Urinary bladder (tissue), 3 donors: ENCODE measurements at regions not wholly inside any gene's neighbourhood (a gene's known extent, or its start where the extent isn't known, plus 50 kb on each side); places are given as distances from the start of the nearest gene placed in this dataset.

Experiments used
- DNase-seq: peaks from one replicate; pipeline ENCODE4 v3.0.0-alpha.2; 2015; ENCODE audit errors: extremely low spot score
- H3K27ac ChIP-seq: one replicate; pipeline ENCODE4 v1.5.1; 2013; ENCODE audit warnings: low read depth, mild to moderate bottlenecking, moderate library complexity
- H3K36me3 ChIP-seq: one replicate; pipeline ENCODE4 v1.6.1; 2013; ENCODE audit warnings: mild to moderate bottlenecking, moderate library complexity; ENCODE audit not compliant: insufficient read depth
- H3K4me1 ChIP-seq: one replicate; pipeline ENCODE4 v1.6.1; 2013; ENCODE audit warnings: mild to moderate bottlenecking, moderate library complexity; ENCODE audit not compliant: insufficient read depth
- H3K4me3 ChIP-seq: one replicate; pipeline ENCODE4 v1.5.1; 2013; ENCODE audit warnings: low read depth, low read length
- WGBS: extraction: QIAGEN DNeasy Blood & Tissue Kit; methylation state at CpG from one replicate; pipeline ENCODE4 v1.1.7; 2013; 5-methylcytosine and 5-hydroxymethylcytosine counted together
- donor health status: healthy with polysubstance abuse.
- donor health status: healthy.

DNA sequence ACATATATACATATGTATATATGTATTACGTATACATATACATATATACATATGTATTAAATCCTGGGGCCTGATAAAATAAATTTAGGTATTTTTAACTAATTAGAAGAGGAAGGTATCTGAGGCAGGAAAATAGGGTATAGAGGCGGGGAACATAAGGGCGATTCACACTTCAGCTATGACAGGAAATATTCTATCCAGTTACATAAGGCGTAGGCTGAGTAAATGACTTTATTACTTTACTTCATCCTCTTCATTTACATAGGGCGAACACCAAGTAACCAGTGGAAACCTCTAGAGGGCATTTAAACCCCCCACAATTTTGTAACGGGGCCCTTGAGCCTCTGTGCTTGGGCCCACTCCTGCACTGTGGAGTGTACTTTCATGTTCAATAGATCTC, 167.5 kb downstream of the SOCS6 start:
- H3K4me1 ChIP-seq = no peaks in the 10 kb centered on the region
- 88% methylated on average over 6 of the region's 6 CpGs for WGBS
- no peaks in the 10 kb centered on the region for H3K36me3 ChIP-seq
- DNase-seq = no peak
- H3K4me3 ChIP-seq = no peak overlapping the region
- no peak overlapping the region for H3K27ac ChIP-seq

- Histone ChIP-seq H3K36me3 (no peaks in the 10 kb centered on the region), H3K4me1 (no peaks in the 10 kb centered on the region), H3K27ac (no peak overlapping the region), H3K4me3 (no peak overlapping the region)
- WGBS = 84% methylated on average over 2 of the region's 2 CpGs
- DNase-seq = no peak
Observed at GRCh38 chr18:70455731-70456130, 166.9 kb downstream of the SOCS6 start.

DNA sequence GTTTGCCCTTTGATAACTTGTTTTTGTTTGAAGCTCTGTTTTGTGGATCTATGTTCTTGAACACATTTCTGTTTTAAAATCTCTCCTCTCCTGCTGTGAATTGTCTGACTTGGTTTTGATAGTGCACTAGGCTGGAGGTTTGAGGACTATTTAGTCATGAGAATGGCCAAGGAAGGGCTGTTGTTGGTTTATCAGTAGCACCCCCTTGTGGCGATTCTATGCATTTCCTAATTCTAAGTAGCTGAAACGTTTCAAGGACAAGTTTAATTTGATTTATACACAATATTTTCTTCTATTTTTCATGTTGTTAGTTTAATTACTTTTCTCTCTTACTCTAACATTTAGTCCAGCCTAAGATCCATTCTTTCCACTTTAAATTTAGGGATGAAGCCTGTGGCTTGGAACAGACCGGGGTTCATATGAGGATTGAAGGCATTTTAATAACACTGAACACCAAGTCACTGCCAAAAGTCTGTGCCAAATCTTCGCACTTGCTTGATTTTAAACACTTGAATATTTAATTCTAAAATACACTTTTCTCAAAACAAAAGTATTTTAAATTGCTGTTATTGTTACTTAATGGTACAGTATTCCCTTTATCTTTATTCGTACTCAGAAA, 166.0 kb downstream of the SOCS6 start:
- Histone ChIP-seq H3K36me3 (no peaks in the 10 kb centered on the region), H3K27ac (no peak overlapping the region), H3K4me1 (no peaks in the 10 kb centered on the region), H3K4me3 (no peak overlapping the region)
- 32% methylated on average over 5 of the region's 5 CpGs for whole genome bisulfite sequencing
- peak; percentile 5 for DNase-seq

- no peaks in the 10 kb centered on the region for H3K4me1 ChIP-seq
- WGBS = 63% methylated on average over 12 of the region's 12 CpGs
- no peak overlapping the region for H3K27ac ChIP-seq
- DNase-seq = no peak
- H3K4me3 ChIP-seq = no peak overlapping the region
- no peaks in the 10 kb centered on the region for H3K36me3 ChIP-seq
Observed at GRCh38 chr18:70453058-70453775, 164.4 kb downstream of the SOCS6 start.

GRCh38 chr18:70452501-70452900, 163.7 kb downstream of the SOCS6 start:
- no peak overlapping the region for H3K27ac ChIP-seq
- no peaks in the 10 kb centered on the region for H3K4me1 ChIP-seq
- no peak overlapping the region for H3K4me3 ChIP-seq
- no peaks in the 10 kb centered on the region for H3K36me3 ChIP-seq
- WGBS = 73% methylated on average over 14 of the region's 14 CpGs
- no peak for DNase-seq

GRCh38 chr18:70450426-70451253, 161.8 kb downstream of the SOCS6 start:
- no peaks in the 10 kb centered on the region for H3K4me1 ChIP-seq
- no peaks in the 10 kb centered on the region for H3K36me3 ChIP-seq
- no peak for DNase-seq
- no peak overlapping the region for H3K27ac ChIP-seq
- no peak overlapping the region for H3K4me3 ChIP-seq
- WGBS = 40% methylated on average over 2 of the region's 2 CpGs

DNA sequence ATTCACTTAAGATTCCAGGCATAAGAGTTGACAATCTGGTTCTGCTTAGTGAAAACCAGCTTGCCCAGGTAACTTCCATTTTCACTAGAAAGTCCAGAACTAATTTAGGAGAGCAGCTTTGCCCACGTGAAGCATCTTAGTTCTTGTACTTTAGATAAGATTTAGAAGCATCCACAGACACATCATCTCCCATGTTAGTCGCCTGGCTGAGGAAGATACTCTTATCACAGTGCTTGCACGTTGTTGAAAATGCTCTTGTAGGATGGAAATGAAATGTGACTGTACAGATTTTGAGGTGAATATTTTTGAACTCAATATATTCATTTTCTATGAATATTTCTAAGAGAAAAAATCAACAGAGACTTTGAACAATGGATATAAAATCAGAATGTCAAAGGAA, 159.7 kb downstream of the SOCS6 start:
- Histone ChIP-seq H3K36me3 (no peaks in the 10 kb centered on the region), H3K4me3 (no peak overlapping the region), H3K27ac (no peak overlapping the region), H3K4me1 (no peaks in the 10 kb centered on the region)
- WGBS = 49% methylated on average over 3 of the region's 3 CpGs
- DNase-seq = no peak

DNA sequence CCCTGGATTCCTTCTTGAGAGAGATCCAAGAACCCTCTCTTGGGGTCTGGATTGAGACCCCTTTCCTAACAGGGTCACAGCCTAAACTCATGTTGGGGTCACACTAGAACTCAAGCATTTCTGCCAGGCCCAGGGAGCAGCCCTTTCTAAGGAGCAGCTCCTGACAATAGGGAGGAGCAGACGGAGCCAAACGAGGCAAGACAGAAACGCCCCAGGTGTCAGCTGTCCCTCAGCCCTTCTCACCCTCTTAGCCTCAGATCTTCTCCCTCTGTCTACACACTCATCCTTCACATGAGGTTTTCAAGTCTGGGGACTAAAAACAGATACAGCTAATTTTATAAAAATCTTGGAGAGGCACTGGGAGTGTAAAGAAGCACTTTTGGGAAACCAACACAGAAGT, 157.2 kb downstream of the SOCS6 start:
- no peak for DNase-seq
- H3K36me3 ChIP-seq = no peaks in the 10 kb centered on the region

DNA sequence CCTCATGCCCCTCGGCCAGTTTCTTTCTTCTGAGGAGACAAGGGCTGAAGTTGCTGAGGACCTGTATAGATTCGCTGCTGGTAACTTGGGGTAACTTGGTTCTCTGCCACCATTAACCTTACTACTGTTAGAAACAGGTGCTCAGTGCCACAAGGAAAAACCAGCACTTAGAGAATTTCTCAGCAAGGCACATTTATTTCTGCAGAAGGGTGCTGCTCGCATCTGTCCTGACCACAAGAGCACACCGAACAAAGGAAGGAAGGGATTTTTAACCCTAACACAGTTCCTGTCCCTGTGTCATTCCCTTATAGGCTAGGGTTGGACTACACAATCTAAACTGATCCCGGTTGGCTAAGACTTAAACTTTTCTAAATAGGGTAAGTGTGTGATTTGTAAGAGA, 154.1 kb downstream of the SOCS6 start:
- DNase-seq = no peak
- Histone ChIP-seq H3K4me3 (no peak overlapping the region), H3K4me1 (no peaks in the 10 kb centered on the region), H3K27ac (no peak overlapping the region), H3K36me3 (no peaks in the 10 kb centered on the region)
- WGBS = 95% methylated on average over 5 of the region's 5 CpGs

More for the DNA sequence above, 157.2 kb downstream of the SOCS6 start:
- Histone ChIP-seq H3K4me3 (no peak overlapping the region), H3K27ac (no peak overlapping the region), H3K4me1 (no peaks in the 10 kb centered on the region)
- 53% methylated on average over 3 of the region's 3 CpGs for WGBS

- WGBS = 62% methylated on average over 4 of the region's 4 CpGs
- DNase-seq = no peak
- H3K27ac ChIP-seq = no peak overlapping the region
- no peaks in the 10 kb centered on the region for H3K36me3 ChIP-seq
- H3K4me1 ChIP-seq = no peaks in the 10 kb centered on the region
- no peak overlapping the region for H3K4me3 ChIP-seq
Observed at GRCh38 chr18:70432804-70433400, 144.1 kb downstream of the SOCS6 start.

DNA sequence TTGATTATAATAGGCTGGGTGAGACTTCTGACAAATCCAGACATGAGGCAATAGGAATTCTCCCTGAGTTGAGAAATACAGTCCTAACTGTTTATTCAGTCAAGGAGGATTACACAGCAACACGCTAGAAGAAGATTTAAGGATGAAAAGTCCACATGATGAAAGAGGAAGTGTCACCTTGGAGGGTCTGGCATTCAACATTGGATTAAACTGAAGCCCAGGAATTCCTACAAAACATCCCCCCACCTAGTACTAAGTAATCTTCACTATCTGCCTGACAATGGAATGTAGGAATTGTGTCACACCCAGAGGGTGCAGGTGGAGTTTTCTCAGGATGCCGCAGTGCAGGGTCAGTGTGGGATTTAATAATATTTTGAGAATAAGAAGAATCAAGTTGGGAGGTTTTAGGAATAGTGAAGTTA, 142.4 kb downstream of the SOCS6 start:
- H3K36me3 ChIP-seq = no peaks in the 10 kb centered on the region
- no peak overlapping the region for H3K27ac ChIP-seq
- DNase-seq = no peak
- H3K4me3 ChIP-seq = no peak overlapping the region
- no peaks in the 10 kb centered on the region for H3K4me1 ChIP-seq
- 59% methylated on average over 2 of the region's 2 CpGs for WGBS

- Histone ChIP-seq H3K27ac (no peak overlapping the region), H3K4me3 (no peak overlapping the region), H3K4me1 (no peaks in the 10 kb centered on the region), H3K36me3 (no peaks in the 10 kb centered on the region)
- DNase-seq = no peak
- WGBS = 97% methylated on average over 26 of the region's 26 CpGs
Observed at GRCh38 chr18:70430501-70431173, 141.8 kb downstream of the SOCS6 start.

GRCh38 chr18:70429847-70430500, 141.1 kb downstream of the SOCS6 start:
- H3K4me1 ChIP-seq = no peaks in the 10 kb centered on the region
- H3K27ac ChIP-seq = no peak overlapping the region
- DNase-seq = no peak
- WGBS = 95% methylated on average over 36 of the region's 36 CpGs
- no peaks in the 10 kb centered on the region for H3K36me3 ChIP-seq
- H3K4me3 ChIP-seq = no peak overlapping the region
